Neural progenitor cell (in vitro differentiated cells): ENCODE measurements at regions not wholly inside any gene's neighbourhood (a gene's known extent, or its start where the extent isn't known, plus 50 kb on each side); places are given as distances from the start of the nearest gene placed in this dataset.

ENCODE experiments used
- DNase-seq: peaks from one replicate; pipeline ENCODE4 v3.0.0-alpha.2; 2016; ENCODE audit warnings: low spot score
- H2AFZ ChIP-seq: fragments of 200-600 bp; sonication (generic); replicated peaks from 2 replicates; pipeline ENCODE4 v1.6.1; 2016; ENCODE audit warnings: antibody characterized with exemption
- H3F3A ChIP-seq: fragments of 200-600 bp; sonication (generic); 2 replicates; pipeline ENCODE4 v1.6.1; 2016; ENCODE audit warnings: antibody characterized with exemption, low read depth
- H3K27ac ChIP-seq: fragments of 200-600 bp; sonication (generic); 2 replicates; pipeline ENCODE4 v1.5.1; 2016; ENCODE audit warnings: mild to moderate bottlenecking
- H3K27me3 ChIP-seq: fragments of 200-600 bp; sonication (generic); 2 replicates; pipeline ENCODE4 v1.6.1; 2016; ENCODE audit warnings: mild to moderate bottlenecking, moderate library complexity
- H3K36me3 ChIP-seq: fragments of 200-600 bp; sonication (generic); 2 replicates; pipeline ENCODE4 v1.5.1; 2016
- H3K4me1 ChIP-seq: fragments of 200-600 bp; sonication (generic); 2 replicates; pipeline ENCODE4 v1.6.1; 2016; ENCODE audit warnings: mixed run types
- H3K4me2 ChIP-seq: fragments of 200-600 bp; sonication (generic); 2 replicates; pipeline ENCODE4 v1.6.1; 2016
- H3K4me3 ChIP-seq: fragments of 200-600 bp; sonication (generic); 2 replicates; pipeline ENCODE4 v1.5.1; 2016
- H3K79me2 ChIP-seq: fragments of 200-600 bp; sonication (generic); 2 replicates; pipeline ENCODE4 v1.6.1; 2016; ENCODE audit warnings: low read depth
- H3K9ac ChIP-seq: fragments of 200-600 bp; sonication (generic); 2 replicates; pipeline ENCODE4 v1.6.1; 2016
- H3K9me3 ChIP-seq: fragments of 200-600 bp; sonication (generic); 2 replicates; pipeline ENCODE4 v1.5.1; 2016; ENCODE audit warnings: low read depth
- H4K20me1 ChIP-seq: fragments of 200-600 bp; sonication (generic); 2 replicates; pipeline ENCODE4 v1.6.1; 2016; ENCODE audit warnings: low read depth
- H3K27ac Mint-ChIP-seq: 3 replicates; pipeline ENCODE4 v1.8.0; 2021; ENCODE audit warnings: mixed read lengths
- H3K27me3 Mint-ChIP-seq: 2 replicates; pipeline ENCODE4 v1.8.0; 2022; ENCODE audit warnings: low read depth, mild to moderate bottlenecking, inconsistent platforms, moderate library complexity, mixed read lengths; ENCODE audit not compliant: insufficient read depth
- H3K36me3 Mint-ChIP-seq: 3 replicates; pipeline ENCODE4 v1.8.0; 2021; ENCODE audit warnings: mixed read lengths
- H3K4me1 Mint-ChIP-seq: 3 replicates; pipeline ENCODE4 v1.8.0; 2021; ENCODE audit warnings: mixed read lengths
- H3K4me3 Mint-ChIP-seq: 3 replicates; pipeline ENCODE4 v1.8.0; 2021; ENCODE audit warnings: mild to moderate bottlenecking, moderate library complexity, mixed read lengths
- H3K9me3 Mint-ChIP-seq: 3 replicates; pipeline ENCODE4 v1.8.0; 2020; ENCODE audit warnings: mixed read lengths
- EZH2 ChIP-seq: fragments of 200-600 bp; sonication (generic); IDR thresholded peaks from 2 replicates; pipeline ENCODE4 v1.6.1; 2017; ENCODE audit warnings: antibody characterized with exemption, mild to moderate bottlenecking, moderate library complexity
- EZH2phosphoT487 ChIP-seq: fragments of 200-600 bp; sonication (generic); IDR thresholded peaks from 2 replicates; pipeline ENCODE4 v1.6.1; 2017; ENCODE audit warnings: antibody characterized with exemption
- TF ChIP-seq, protein P1 (sequence below): fragments of 200-600 bp; sonication (generic); IDR thresholded peaks from 2 replicates; pipeline ENCODE4 v1.5.1; 2017; ENCODE audit warnings: antibody characterized with exemption, mild to moderate bottlenecking

DNA sequence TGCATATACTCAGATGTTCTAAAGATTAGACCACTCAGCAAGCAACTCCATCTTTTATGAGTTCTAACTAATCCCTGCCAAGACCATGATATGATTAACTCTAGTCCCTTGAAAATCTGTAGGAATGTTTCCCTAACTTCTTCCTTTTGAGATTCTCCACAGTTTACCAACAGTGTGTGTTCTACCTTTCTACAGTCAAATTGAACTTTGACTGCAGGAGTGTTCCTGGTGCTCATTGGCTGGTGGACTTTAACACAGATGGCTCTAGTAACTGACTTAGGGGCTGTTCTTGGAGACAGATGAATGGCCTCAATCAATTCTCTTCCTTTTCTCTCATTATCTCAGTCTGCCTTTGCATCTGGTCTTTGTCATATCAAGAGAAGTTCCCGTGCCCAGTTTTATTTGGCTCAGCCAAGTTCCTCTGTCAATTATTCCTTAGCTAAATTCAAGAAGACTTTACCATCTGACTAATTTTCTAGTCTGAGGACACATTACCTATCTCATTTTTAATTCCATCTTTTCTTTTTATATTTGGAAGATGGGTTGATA lies 643.9 kb upstream of the CAMK1G start:
- no peak for TF ChIP-seq EZH2
- TF ChIP-seq, protein P1, sequence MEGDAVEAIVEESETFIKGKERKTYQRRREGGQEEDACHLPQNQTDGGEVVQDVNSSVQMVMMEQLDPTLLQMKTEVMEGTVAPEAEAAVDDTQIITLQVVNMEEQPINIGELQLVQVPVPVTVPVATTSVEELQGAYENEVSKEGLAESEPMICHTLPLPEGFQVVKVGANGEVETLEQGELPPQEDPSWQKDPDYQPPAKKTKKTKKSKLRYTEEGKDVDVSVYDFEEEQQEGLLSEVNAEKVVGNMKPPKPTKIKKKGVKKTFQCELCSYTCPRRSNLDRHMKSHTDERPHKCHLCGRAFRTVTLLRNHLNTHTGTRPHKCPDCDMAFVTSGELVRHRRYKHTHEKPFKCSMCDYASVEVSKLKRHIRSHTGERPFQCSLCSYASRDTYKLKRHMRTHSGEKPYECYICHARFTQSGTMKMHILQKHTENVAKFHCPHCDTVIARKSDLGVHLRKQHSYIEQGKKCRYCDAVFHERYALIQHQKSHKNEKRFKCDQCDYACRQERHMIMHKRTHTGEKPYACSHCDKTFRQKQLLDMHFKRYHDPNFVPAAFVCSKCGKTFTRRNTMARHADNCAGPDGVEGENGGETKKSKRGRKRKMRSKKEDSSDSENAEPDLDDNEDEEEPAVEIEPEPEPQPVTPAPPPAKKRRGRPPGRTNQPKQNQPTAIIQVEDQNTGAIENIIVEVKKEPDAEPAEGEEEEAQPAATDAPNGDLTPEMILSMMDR = no peak
- no peak for TF ChIP-seq EZH2phosphoT487
- Mint-ChIP-seq H3K27ac (no peak overlapping the region), H3K36me3 (no peaks in the 10 kb centered on the region), H3K9me3 (no peaks in the 10 kb centered on the region), H3K27me3 (peaks cover 3% of the 10 kb centered on the region), H3K4me1 (peaks cover 7% of the 10 kb centered on the region), H3K4me3 (no peak overlapping the region)
- H3F3A ChIP-seq = no peaks in the 10 kb centered on the region
- H3K27ac ChIP-seq = no peak overlapping the region
- H3K27me3 ChIP-seq = no peaks in the 10 kb centered on the region
- no peak overlapping the region for H2AFZ ChIP-seq
- no peaks in the 10 kb centered on the region for H3K79me2 ChIP-seq
- H3K4me3 ChIP-seq = no peak overlapping the region
- no peak for DNase-seq
- H3K9ac ChIP-seq = no peak overlapping the region
- no peaks in the 10 kb centered on the region for H3K9me3 ChIP-seq
- no peak overlapping the region for H3K4me2 ChIP-seq
- H4K20me1 ChIP-seq = no peaks in the 10 kb centered on the region
- peaks cover 6% of the 10 kb centered on the region for H3K4me1 ChIP-seq
- H3K36me3 ChIP-seq = no peaks in the 10 kb centered on the region

DNA sequence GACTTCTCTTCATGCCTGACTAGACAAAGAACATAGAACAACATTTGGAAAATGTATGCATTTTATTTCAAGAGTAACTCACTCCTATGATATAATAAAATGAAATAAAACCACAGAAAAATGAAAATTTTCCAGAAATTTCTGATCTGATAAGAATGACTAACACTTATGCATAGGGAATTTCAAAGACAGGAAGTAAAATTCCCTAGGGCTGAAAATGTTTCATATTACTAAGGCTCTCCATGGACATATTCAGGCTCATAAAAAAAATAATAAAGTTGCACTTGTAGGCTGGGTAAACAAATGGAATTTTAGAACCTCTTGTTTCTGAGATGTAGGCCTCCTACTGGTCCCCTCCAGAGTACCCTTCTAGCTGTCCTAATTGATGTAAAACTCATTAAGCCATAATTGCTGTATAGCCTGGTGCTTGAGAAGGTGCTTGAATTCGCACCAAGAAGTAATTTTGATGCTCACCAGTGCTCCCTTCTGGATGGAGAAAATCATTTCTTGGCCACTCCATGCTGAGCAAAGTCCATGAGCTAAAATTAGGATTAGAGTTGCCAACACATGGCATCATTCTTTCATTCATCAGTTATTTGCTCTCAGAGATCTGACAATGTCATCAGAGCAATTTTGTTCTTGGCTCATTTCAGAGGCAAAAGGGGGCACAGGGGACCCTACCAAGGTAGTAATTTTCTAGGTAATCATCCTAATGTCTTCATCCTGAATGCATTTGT lies 641.0 kb upstream of the CAMK1G start:
- Histone ChIP-seq H3K27ac (no peak overlapping the region), H3K4me2 (no peak overlapping the region), H3K4me3 (no peak overlapping the region), H3K9me3 (no peaks in the 10 kb centered on the region), H3K4me1 (no peaks in the 10 kb centered on the region), H3K9ac (no peak overlapping the region), H4K20me1 (no peaks in the 10 kb centered on the region), H3F3A (no peaks in the 10 kb centered on the region), H3K27me3 (no peaks in the 10 kb centered on the region), H3K36me3 (no peaks in the 10 kb centered on the region), H3K79me2 (no peaks in the 10 kb centered on the region), H2AFZ (no peak overlapping the region)
- Mint-ChIP-seq H3K36me3 (no peaks in the 10 kb centered on the region), H3K9me3 (no peaks in the 10 kb centered on the region), H3K4me3 (no peak overlapping the region), H3K4me1 (no peaks in the 10 kb centered on the region), H3K27ac (no peak overlapping the region), H3K27me3 (no peaks in the 10 kb centered on the region)
- TF ChIP-seq, protein P1 = no peak
- TF ChIP-seq EZH2 (no peak), EZH2phosphoT487 (no peak)
- DNase-seq = no peak

DNA sequence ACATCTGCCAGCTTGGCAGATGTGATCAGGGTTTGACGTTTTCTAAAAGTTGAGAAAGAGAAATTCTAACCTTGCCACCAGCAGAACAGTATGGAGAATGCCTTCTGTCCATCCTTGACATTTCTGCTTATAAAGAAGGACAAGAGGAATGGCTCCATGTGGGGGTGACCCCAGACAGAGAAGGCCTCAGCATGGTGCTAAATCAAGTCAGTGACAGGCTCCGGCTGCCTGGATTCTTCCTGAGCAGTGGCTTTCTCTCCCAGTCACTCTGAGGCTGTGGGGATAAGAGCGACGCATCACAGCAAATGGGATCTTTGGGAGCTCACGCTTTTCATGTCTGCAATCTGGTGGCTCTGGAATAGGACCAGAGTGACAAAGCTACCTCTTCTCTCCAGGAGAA lies 640.2 kb upstream of the CAMK1G start:
- no peaks in the 10 kb centered on the region for H3F3A ChIP-seq
- H3K4me3 Mint-ChIP-seq = no peak overlapping the region
- no peaks in the 10 kb centered on the region for H3K27me3 Mint-ChIP-seq
- no peaks in the 10 kb centered on the region for H3K4me1 Mint-ChIP-seq
- H3K27ac Mint-ChIP-seq = no peak overlapping the region
- DNase-seq = no peak
- no peak overlapping the region for H3K9ac ChIP-seq
- H3K9me3 ChIP-seq = no peaks in the 10 kb centered on the region
- H2AFZ ChIP-seq = no peak overlapping the region
- H3K4me2 ChIP-seq = no peak overlapping the region
- no peaks in the 10 kb centered on the region for H3K4me1 ChIP-seq
- no peaks in the 10 kb centered on the region for H4K20me1 ChIP-seq
- no peaks in the 10 kb centered on the region for H3K9me3 Mint-ChIP-seq
- TF ChIP-seq, protein P1 = no peak
- TF ChIP-seq EZH2phosphoT487 (no peak), EZH2 (no peak)
- no peak overlapping the region for H3K27ac ChIP-seq
- no peaks in the 10 kb centered on the region for H3K79me2 ChIP-seq
- H3K4me3 ChIP-seq = no peak overlapping the region
- H3K36me3 ChIP-seq = no peaks in the 10 kb centered on the region
- H3K27me3 ChIP-seq = no peaks in the 10 kb centered on the region
- no peaks in the 10 kb centered on the region for H3K36me3 Mint-ChIP-seq
